ENCODE measurements at regions not wholly inside any gene's neighbourhood (a gene's known extent, or its start where the extent isn't known, plus 50 kb on each side); places are given as distances from the start of the nearest gene placed in this dataset.

DNA sequence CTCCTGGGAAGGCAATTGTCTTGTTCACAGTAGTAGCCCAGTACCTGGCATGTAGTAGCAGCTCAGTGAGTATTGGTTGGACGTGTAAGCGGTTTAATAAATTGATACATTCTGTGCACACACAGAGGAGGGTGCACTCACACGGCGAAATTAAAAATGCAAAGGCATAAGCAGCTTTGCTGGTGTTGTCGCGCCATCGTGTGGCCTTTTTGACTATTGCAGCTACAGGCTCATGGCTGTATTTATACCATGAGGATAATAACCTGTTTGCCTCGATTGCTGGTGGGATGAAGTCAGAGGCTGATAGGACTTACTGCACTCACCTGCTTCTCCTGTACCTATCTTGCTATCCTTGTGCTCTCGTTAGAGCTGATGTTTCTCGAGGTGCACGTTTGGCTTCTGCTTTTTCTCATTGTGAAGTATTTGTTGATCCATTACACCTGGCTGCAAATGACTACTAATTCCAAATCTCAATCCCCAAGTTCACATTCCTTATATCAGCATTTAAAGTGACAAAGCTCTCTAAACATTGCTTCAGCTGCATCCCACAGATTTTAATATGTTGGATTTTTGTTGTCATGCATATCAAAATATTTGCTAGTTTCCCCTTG is 61.5 kb downstream of the TBXT start:
- peak; percentile 38 to 47 for DNase-seq (ENCODE audit: low read depth in 1 of 2, low spot score in 1 of 2)

DNA sequence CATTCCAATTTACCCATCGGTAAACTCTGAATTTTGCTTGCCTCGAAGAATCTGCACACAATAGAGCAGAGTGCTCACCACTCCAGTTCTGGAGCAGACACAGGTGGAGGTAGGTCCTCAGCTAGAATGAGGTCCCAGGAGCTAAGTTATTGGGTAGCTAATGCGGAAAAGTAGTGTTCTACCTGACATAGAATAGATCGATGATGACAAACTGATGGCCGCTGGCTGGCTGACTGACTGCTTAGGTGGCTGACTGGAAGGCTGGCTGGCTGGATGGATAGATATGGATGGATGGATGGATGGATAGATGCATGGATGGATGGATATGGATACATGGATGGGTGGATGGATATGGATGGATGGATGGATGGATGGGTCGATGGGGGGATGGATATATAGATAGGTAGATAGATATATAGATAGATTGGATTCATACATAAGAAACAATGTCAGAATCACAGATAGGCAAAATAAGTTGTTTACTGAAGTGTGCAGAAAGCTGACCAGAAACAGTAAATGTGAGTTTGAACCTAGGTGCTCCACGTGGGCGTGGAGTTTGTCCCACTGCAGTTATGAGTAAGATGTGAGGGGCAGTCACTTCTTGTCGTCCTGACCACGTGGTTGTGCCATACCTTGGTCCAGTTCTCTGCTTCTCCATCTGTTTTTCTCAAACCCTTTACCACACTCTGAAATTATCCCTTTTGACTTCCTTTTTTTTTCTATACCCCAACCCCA is 62.1 kb downstream of the TBXT start:
- DNase-seq (ENCODE audit: low read depth in 1 of 2, low spot score in 1 of 2) = no peak

DNA sequence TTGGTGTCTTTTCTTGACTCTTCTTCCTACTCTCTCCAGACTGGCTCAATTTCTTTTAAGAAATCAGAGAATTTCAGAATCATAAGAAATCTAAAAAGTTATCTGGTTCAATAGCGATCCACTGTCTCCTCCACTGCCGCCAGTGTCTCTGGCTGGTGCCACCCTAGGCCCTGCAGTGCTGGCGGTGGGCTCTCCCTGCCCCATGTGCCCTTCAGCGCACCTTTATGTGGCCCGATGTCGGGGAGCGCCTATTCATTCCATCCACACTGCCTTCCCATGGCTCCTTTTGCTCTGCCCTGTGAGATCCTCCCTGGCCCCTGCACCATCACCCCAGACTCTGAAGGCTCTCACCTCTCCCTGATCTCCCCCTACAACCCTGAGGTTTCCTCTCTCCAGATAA is 62.8 kb downstream of the TBXT start:
- no peak for DNase-seq (ENCODE audit: low read depth in 1 of 2, low spot score in 1 of 2)

DNA sequence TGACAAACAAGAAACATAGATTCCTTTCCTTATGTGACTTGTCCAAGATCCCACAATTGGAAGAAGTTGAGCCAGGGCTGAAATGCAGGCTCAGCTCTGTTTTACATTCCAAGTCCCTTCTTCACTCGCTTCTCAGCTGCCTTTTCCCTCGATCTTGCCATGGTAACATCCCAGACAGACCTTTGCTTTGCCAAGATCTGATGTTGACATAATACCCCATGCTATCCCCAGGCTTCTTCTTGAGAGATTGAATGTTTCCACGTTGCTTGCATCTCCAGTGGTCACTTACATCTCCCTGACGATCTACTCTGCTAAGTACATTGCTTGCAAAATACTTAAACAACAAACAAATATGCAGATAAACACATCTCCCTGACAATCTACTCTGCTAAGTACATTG is 63.5 kb downstream of the TBXT start:
- DNase-seq (ENCODE audit: low read depth in 1 of 2, low spot score in 1 of 2) = no peak

DNA sequence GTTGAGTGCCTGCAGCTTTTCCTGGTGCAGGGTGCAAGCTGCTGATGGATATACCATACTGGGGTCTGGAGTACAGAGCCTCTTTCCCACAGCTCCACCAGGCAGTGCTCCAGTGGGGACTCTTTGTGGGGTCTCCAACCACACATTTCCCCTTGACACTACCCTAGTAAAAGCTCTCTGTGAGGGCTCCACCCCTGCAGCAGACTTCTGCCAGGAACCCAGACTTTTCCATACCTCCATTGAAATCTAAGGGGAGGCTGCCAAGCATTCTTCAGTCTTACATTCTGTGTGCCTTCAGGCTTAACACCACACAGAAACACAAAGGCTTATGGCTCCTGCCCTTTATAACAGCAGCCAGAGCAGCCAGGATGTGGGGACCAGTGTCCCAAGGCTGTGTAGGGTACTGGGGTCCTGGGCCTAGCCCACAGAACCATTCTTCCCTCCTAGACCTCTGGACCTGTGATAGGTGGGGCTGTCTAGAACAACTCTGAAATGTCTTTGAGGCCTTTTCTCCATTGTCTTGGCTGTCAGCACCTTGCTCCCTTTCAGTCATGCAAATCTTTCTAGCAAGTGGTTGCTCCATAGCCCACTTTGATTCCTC is 65.7 kb downstream of the TBXT start:
- no peak for DNase-seq (ENCODE audit: low read depth in 1 of 2, low spot score in 1 of 2)

DNA sequence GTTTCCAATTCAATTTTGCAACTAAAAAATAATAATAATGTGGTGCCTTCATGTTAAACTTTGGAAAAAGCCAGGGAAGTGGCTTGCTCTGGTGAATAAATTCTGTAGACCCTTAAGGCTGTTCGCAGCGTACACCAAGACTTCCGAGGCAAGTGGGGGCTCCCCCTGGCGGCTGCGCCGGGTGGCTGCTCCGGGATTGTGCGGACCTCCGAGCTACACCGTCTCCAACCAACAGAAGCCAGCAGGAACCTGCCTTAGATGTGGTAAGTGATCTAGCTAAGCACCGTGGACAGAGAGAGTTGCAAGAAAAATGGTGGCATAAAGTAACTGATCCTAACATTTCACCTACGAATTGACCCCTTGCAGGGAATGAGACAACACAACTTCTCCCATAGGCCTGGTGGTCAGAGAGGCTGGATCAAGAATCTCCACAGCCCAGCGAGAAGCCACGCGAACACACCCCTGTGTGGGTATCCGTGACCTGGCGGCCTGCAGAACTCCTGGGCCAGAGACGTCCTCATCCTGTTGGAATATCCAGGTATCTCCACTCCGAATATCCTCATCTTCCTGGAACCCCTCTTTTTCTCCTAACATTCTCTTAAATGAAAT is 69.6 kb downstream of the TBXT start:
- peak; percentile 25 to 28 for DNase-seq (ENCODE audit: low read depth in 1 of 2, low spot score in 1 of 2)

DNA sequence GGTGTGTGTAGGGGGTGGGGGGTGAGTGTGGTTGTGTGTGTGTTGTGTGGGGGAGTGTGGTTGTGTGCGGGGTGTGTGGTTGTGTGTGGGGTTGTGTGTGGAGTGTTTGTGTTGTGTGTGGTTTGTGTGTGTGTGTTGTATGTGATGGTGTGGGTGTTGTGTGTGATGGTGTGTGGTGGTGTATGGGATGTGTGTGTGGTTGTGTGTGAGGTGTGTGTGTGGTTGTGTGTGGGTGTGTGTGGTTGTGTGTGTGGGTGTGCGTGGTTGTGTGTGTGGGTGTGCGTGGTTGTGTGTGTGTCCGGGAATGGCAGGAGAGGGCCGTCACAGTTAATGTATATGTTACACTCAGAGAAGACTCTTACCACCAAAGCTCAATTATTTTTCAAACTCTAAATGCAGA is 79.8 kb downstream of the TBXT start:
- DNase-seq (ENCODE audit: low read depth in 1 of 2, low spot score in 1 of 2) = no peak

DNA sequence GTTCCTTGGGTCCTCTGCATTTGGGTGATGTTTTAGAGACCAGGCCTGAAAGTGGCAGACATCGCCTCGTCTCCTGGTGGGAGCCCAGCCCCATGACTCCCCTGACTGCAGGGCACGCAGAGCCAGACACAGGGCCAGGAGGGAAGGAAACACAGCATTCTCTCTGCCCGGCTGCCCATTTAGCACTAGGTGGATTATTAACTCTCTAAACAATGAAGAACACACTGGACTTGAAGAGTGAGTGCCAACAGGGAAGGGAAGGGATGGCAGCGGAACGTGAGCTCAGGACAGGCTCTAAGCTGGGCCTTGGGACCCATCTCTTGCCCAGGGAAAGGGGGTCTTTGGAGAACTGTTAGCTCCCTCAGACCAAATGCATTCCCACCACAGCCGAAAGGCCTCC is 80.4 kb downstream of the TBXT start:
- DNase-seq (ENCODE audit: low read depth in 1 of 2, low spot score in 1 of 2) = no peak

DNA sequence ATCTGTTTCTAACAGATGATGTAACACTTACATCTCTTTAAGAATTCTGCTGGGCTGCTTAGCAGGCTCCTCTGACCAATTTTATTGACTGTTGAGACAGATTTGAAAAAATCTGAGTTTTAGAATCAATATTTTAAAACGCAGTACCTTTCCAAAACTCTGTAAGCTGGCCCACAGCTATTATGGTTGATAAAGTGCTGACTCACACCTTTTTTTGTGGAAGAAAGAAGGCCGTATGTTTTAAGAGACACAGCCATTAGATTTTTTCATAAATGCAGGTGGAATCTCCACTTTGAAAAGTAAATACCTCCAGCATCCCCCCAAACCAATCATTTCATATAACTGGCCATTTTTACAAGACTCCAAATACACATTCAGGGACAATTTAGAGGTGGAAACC is 82.2 kb downstream of the TBXT start:
- DNase-seq (ENCODE audit: low read depth in 1 of 2, low spot score in 1 of 2) = no peak

DNA sequence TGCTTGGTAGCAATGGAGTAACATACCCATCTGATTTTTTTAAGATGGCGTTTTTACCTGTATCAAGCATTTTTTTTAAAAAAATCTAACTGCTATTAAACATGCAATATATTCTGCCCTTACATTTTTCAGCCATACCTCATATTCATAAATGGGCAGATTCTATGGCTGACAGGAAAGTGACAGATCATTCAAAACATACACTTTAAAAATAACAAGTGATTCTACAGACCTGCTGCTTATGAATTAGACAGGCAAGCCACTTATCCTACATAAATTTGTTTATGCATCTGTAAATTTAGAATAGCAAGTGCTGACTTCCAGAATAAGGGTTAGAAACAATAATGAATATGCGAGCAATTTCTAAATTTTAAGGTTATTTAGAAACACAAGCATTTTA is 82.7 kb downstream of the TBXT start:
- no peak for DNase-seq (ENCODE audit: low read depth in 1 of 2, low spot score in 1 of 2)

DNA sequence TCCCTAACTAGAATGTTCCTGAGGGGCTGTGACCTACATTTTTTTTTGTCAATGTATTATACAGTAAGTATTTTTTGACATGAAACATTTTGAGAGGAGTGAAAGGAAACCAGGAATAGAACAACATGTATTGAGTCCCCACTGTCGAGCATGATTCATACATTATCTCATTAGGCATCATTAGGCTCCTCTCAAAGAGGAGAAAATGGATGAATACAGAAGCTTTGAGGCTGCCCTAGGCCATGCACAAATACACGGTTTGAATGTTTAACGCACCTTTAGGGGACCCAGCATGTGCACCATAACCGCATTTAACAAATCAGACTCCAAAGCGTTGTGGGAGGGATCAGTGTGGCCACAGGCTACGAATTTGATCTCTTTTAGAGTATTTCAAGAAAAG is 87.8 kb downstream of the TBXT start:
- DNase-seq (ENCODE audit: low read depth in 1 of 2, low spot score in 1 of 2) = no peak

DNA sequence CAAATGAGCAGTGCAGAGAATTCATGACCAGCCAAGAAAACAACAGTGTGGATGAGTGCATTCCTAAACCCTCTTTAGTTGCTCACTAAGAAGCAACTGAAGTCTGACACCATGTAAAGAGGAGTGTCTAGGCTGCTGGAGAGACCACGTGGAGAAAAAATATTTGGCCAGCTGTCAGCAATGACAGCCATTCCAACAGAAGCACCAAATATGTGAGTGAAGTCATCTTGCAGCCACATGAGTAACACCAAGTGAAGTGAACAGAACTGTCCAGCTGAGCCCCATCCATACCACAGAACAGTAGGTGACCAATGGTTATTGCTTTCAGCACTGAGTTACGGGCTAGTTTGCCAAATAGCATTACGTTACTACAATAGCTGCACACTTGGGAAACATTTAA is 89.4 kb downstream of the TBXT start:
- no peak for DNase-seq (ENCODE audit: low read depth in 1 of 2, low spot score in 1 of 2)

DNA sequence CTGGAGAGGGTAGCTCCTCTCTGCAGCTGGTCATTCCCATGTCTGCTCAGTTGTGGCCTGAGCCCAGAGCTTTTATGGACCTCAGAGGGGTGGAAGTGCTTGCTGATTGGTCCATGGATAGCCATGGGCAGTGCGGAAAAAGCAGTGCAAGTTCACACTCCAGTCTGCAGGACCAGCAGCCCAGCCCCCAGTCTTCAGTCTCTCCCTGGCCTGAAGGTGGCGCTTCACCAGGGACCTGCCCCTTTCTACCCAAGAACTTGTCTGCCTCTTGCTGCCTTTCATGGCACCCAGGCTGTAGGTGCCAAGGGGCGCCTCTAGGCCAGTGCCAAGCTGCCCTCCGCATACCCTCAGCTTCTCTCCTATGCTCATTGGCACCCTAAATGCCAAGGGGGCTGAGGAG is 91.0 kb downstream of the TBXT start:
- DNase-seq (ENCODE audit: low read depth in 1 of 2, low spot score in 1 of 2) = no peak

DNA sequence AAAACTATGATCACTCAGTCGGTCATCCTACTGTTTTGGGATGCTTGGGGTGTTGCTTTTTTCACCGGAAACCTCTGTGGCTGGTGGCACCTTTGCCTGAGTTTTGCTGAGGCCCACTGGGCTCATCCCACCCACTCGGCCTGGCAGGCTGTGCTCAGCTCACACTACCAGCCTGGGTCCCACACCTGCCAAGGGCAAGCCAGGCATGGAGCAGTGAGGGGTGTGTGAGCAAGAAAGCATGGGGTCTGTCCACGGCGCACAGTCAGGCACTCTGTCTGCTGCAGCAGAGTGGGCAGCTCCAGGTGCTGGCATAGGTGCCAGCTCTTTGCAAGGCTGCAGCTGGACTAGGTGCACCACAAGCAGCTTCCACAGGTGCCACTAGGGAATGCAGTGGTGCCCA is 91.7 kb downstream of the TBXT start:
- no peak for DNase-seq (ENCODE audit: low read depth in 1 of 2, low spot score in 1 of 2)

DNA sequence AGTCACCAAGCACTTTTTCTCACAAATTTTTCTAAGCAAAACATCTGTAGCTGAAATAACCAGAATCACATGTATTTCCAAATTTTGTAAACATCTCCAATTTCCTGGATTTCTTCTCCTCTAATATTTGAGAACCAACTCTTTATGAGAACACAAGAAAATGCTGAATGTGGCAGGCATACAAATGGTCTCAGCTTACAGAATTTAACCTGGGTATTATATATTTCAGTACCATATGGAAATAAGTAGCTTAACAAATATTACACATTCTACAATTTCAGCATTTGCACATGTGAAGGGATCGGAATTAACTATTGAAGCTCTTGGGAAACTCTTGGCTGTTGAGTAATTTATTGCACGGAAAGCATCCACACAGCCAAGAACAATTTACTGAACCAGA is 92.5 kb downstream of the TBXT start:
- no peak for DNase-seq (ENCODE audit: low read depth in 1 of 2, low spot score in 1 of 2)

DNA sequence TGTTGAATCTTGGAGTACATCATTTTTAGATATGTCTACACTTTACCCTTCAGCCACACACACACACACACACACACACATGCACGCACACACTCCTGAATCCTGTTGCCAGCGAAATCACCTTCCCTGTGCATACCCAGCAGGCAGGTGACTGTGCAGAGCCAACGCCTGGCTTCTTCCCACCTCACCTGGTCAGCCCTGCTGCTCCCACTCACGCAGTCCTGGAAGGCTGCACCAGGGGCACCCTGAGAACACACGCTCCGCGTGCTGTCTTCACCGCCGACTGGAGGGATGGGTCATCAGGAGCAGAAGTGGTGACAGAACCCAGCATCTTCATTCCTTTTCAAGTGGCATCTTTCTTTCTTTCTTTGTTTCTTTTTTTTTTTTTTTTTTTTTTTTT is 94.6 kb downstream of the TBXT start:
- DNase-seq (ENCODE audit: low read depth in 1 of 2, low spot score in 1 of 2) = no peak

DNA sequence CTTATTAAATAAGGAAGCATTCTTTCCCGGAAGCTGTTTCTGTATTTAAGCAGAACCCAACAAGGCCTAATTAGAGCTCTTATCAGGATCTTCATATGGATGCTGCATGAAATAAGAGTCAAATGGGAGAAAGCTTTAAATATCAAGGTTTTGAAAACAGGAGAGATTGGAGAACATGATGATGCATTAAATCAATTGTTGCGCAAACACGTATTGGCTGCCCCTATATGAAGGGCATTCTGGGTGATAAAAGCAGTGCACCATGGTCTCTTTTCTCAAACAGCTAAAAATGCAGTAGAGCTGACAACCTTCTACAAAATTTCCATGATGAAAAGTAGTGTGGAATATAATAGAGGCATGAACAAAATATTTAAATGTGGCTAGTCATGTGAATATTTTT is 98.9 kb downstream of the TBXT start:
- DNase-seq (ENCODE audit: low read depth in 1 of 2, low spot score in 1 of 2) = no peak

DNA sequence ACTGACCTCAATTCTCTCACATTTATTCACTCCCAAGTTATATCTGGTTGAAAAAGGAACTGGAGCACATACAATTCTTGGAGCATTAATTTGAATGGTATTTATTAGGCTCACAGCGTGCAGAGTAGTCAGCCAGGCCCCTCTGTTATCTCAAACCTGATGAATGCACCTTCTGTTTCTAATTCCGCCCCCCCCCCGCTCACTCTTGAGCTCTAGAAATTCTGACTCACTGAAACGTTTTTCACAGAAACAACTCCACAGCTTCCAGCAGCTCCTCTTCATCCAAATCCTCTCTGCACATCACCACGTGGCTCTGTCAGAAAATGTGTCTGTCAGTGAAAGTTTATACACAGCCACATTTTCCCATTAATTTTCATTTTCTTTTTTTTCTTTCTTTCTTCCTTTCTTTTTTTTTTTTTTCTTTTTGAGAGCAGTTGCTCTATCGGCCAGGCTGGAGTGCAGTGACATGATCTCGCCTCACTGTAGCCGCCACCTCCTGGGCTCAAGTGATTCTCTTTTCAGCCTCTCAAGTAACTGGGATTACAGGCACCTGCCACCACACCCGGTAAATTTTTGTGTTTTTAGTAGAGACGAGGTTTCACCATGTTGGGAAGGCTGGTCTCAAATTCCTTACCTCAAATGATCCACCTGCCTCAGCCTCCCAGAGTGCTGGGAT is 109.4 kb downstream of the TBXT start:
- no peak for DNase-seq (ENCODE audit: low read depth in 1 of 2, low spot score in 1 of 2)

DNA sequence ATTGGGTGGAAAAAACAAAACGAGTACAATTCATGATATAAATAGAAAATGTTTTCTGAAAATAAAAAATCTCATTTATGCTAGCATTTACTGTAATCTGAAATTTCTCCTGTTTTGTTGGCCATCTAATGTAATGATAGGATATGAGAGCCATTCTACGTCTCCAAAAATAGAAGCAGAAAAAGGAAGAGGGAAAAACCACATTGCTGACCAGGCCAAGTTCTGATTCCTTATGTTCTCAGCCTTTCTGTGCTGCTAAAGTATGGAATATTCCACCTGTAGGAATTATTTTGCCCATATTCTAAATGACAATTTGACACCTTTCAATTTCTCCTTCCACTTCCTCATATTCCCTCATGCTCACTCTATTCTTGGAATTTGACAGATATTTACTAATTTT is 110.2 kb downstream of the TBXT start:
- no peak for DNase-seq (ENCODE audit: low read depth in 1 of 2, low spot score in 1 of 2)

DNA sequence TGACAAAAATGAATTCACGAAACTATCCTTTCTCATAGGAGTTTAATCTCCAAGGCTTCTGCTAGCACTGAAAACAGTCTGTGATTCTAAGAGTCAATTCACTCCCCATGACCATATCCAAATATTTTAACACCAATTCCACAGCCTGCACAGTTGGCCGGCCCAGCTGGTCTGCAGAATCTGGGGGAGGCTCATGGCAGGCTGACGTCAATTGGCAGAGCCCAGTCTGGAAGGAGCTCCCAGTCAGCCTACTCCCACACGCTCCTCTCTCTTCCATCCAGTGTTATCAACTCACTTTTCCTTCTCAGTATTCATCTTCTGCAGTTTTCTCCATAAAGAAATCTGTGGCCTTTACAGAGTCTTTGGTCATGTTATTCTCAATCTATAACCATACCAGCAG is 111.0 kb downstream of the TBXT start:
- no peak for DNase-seq (ENCODE audit: low read depth in 1 of 2, low spot score in 1 of 2)

DNA sequence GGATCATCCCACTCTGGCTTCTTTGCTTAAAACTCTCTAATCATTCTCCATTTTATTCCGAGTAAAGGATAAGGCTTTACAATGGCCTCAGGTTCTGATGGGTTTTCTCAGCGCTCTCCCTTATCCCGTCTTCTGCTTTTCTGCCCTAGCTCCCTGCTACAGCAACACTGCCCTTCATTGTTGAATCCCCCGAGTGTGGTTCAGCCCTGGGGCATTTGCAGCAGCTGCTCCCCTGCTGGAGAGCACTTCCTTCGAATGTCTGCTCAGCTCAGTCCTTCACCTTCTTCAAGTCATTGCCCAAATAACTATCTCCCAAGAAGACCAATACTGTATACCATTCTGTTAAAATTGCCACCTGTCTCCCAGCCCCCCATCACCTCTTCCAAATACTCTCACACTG is 111.8 kb downstream of the TBXT start:
- no peak for DNase-seq (ENCODE audit: low read depth in 1 of 2, low spot score in 1 of 2)

DNA sequence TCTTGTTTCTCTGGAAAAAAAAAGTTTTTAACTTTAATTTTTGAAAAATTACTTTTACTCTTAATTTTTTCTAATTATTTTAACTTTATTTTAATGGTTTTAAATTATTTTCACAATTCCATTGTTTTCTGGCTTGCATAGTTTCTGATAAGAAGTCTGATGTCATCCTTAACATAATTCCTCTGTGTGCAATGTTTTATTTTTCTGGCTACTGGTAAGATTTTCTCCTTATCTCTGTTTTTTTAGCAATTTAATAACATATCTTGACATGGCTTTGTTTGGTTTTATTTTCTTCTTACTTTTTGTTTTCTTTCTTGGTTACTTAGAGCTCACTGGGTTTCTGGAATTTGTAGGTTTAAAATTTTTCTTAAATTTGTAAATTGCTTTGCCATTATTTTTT is 114.8 kb downstream of the TBXT start:
- no peak for DNase-seq (ENCODE audit: low read depth in 1 of 2, low spot score in 1 of 2)

Data from activated CD4-positive, alpha-beta T cell treated with anti-CD3 and anti-CD28 coated beads, Interleukin-2, amount 50 U/mL, for 24 hours (primary cell).